ENCODE measurements at regions not wholly inside any gene's neighbourhood (a gene's known extent, or its start where the extent isn't known, plus 50 kb on each side); places are given as distances from the start of the nearest gene placed in this dataset.

DNA sequence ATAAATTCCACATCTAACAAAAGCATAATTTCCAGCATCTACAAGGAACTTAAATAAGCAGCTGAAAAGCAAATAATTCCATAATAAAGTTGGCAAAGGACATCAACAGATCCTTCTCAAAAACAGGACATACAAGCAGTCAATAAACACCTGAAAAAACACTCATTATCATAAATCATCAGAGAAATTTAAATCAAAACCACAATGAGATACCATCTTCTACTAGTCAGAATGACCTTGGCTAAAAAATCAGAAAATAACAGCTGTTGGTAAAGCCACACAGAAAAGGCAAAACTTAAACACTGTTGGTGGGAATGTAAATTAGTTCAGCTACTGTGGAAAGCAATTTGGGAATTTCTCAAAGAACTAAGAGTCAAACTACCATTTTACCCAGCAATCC, 1371.1 kb upstream of the ACO1 start (continued):
- no peak for TF ChIP-seq GABPA (IDR thresholded peaks at IDR 0.05; ENCODE audit: borderline replicate concordance, insufficient read depth, low read length)
- TF ChIP-seq FOSL1 (IDR thresholded peaks at IDR 0.05; ENCODE audit: insufficient read depth, low read depth, low read length) = no peak
- no peak for TF ChIP-seq SIN3A (conservative IDR thresholded peaks at IDR 0.05 in 1 of 2, IDR thresholded peaks at IDR 0.05 in 1 of 2; ENCODE audit: low read depth in 1 of 2, low read length in 2 of 2)
- no peak for TF ChIP-seq JUND (IDR thresholded peaks at IDR 0.05; ENCODE audit: low read length)
- TF ChIP-seq ZNF274 (IDR thresholded peaks at IDR 0.05; ENCODE audit: borderline replicate concordance, extremely low read depth, low read length) = no peak
